Ovary (tissue), 7 donors: ENCODE measurements at regions not wholly inside any gene's neighbourhood (a gene's known extent, or its start where the extent isn't known, plus 50 kb on each side); places are given as distances from the start of the nearest gene placed in this dataset.

ENCODE experiments used
- DNase-seq, 5 donors: peaks; one replicate each; pipeline ENCODE4 v3.0.0-alpha.2; 2019 to 2020
- H3K27ac ChIP-seq, 2 donors: fragments of 200-600 bp; one replicate each; pipeline versions ENCODE4 v1.5.1 to v1.8.0; 2019 to 2022
- H3K27me3 ChIP-seq: fragments of 200-600 bp; one replicate; pipeline ENCODE4 v1.8.0; 2022
- H3K36me3 ChIP-seq: fragments of 200-600 bp; sonication (generic); one replicate; pipeline ENCODE4 v1.5.1; 2019
- H3K4me1 ChIP-seq: one replicate; pipeline ENCODE4 v1.8.1; 2013; ENCODE audit warnings: mild to moderate bottlenecking, moderate library complexity; ENCODE audit not compliant: insufficient read depth
- H3K4me3 ChIP-seq: fragments of 200-600 bp; sonication (generic); one replicate; pipeline ENCODE4 v1.5.1; 2017
- H3K9me3 ChIP-seq, 2 donors: fragments of 200-600 bp in 1 of 2; sonication (generic) in 1 of 2; one replicate each; pipeline versions ENCODE4 v1.5.1 to v1.8.1; 2013 to 2019; ENCODE audit warnings: mild to moderate bottlenecking in 1 of 2, moderate library complexity in 1 of 2
- EP300 ChIP-seq: sonication (generic); formaldehyde crosslinking; IDR thresholded peaks from one replicate; pipeline ENCODE4 v1.6.1; 2017; ENCODE audit warnings: antibody characterized with exemption
- POLR2A ChIP-seq: fragments of 450-650 bp; IDR thresholded peaks from one replicate; pipeline ENCODE4 v1.6.1; 2017; ENCODE audit warnings: antibody characterized with exemption, mild to moderate bottlenecking, moderate library complexity
- WGBS, 3 donors: extraction: QIAGEN DNeasy Blood & Tissue Kit in 1 of 3; methylation state at CpG; one replicate each; pipeline versions ENCODE4 v1.1.5 to v1.1.7; 2013 to 2017; 5-methylcytosine and 5-hydroxymethylcytosine counted together
- intact Hi-C, 4 donors: fragments of 100-400 bp; cut with DNase I; formaldehyde crosslinking; loops; one replicate each; pipeline versions ENCODE4 v1.11.0 to v1.15.1; 2022 to 2023
- TF ChIP-seq, protein P1 (sequence below), 3 donors: fragments of 450-650 bp in 2 of 3; fragments of 200-600 bp in 1 of 3; IDR thresholded peaks; one replicate each; pipeline versions ENCODE4 v1.5.1 to v1.8.0; 2016 to 2022; ENCODE audit warnings: antibody characterized with exemption in 3 of 3, mild to moderate bottlenecking in 1 of 3
- donor health status: DM: no; HTN: no; CAD: no; lungs with moderate emphysema.
- donor health status: DM: no; HTN: no; CAD: no.
- donor health status: Bipolar disorder and iron deficiency.
- donor health status: DM: no; HTN: no; CAD: no.
- donor health status: DM: yes; HTN: yes; CAD: no.

DNA sequence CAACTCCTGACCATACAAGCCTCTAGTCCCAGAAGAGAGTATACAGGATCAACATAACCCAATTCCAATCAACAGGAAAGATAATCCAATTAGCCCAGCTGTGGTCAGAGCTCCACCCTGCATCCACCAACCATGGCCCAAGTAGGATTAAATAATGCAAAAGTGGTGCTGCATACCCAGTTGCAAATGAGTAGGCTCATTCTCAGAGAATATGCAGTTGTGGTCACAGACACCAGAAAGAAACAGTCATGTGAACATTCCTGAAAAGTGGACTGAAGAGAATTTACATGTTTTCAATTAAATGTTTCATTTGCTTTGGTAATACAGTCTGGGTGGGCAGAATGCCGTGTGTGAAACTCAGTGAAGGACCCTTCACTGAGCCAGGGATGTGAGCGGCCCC is 167.2 kb upstream of the BMP4 start:
- intact Hi-C loops, result no loop called here
- no peak for DNase-seq
- Histone ChIP-seq H3K27me3 (no peaks in the 10 kb centered on the region), H3K27ac (no peak overlapping the region), H3K4me1 (no peaks in the 10 kb centered on the region), H3K9me3 (no peaks in the 10 kb centered on the region), H3K36me3 (no peaks in the 10 kb centered on the region), H3K4me3 (no peak overlapping the region)
- TF ChIP-seq EP300, result no peak
- TF ChIP-seq, protein P1, sequence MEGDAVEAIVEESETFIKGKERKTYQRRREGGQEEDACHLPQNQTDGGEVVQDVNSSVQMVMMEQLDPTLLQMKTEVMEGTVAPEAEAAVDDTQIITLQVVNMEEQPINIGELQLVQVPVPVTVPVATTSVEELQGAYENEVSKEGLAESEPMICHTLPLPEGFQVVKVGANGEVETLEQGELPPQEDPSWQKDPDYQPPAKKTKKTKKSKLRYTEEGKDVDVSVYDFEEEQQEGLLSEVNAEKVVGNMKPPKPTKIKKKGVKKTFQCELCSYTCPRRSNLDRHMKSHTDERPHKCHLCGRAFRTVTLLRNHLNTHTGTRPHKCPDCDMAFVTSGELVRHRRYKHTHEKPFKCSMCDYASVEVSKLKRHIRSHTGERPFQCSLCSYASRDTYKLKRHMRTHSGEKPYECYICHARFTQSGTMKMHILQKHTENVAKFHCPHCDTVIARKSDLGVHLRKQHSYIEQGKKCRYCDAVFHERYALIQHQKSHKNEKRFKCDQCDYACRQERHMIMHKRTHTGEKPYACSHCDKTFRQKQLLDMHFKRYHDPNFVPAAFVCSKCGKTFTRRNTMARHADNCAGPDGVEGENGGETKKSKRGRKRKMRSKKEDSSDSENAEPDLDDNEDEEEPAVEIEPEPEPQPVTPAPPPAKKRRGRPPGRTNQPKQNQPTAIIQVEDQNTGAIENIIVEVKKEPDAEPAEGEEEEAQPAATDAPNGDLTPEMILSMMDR (IDR thresholded peaks at IDR 0.05), result no peak
- no peak for TF ChIP-seq POLR2A
- WGBS, 3 donors, result 91 to 98% (median 96%) methylated on average over 2 of the region's 2 CpGs

DNA sequence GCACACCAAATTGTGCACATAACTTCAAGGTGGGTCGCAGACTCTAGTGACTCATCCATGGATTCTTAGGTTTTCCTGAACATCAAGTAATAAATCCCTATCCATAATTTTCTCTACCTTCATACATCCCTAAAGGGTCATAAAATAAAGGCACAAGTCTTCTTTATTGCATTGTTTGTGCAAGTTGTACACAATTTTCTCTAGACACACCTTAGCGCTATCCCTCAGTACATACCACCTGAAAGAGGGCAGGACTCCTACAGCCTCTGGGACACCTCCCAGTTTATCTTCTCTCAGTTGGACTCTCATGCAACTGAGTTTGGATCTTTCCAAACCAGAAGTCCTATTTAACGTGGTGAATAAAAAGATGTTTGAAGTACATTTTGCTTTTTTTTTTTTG is 168.5 kb upstream of the BMP4 start:
- Histone ChIP-seq H3K27me3 (no peaks in the 10 kb centered on the region), H3K27ac (no peak overlapping the region), H3K9me3 (no peaks in the 10 kb centered on the region), H3K4me3 (no peak overlapping the region), H3K4me1 (no peaks in the 10 kb centered on the region), H3K36me3 (no peaks in the 10 kb centered on the region)
- intact Hi-C loops, result no loop called here
- TF ChIP-seq, protein P1 (IDR thresholded peaks at IDR 0.05), result no peak
- TF ChIP-seq POLR2A, result no peak
- TF ChIP-seq EP300, result no peak
- 93 to 97% (median 96%) methylated on average over 3 of the region's 3 CpGs for WGBS, 3 donors
- no peak for DNase-seq

DNA sequence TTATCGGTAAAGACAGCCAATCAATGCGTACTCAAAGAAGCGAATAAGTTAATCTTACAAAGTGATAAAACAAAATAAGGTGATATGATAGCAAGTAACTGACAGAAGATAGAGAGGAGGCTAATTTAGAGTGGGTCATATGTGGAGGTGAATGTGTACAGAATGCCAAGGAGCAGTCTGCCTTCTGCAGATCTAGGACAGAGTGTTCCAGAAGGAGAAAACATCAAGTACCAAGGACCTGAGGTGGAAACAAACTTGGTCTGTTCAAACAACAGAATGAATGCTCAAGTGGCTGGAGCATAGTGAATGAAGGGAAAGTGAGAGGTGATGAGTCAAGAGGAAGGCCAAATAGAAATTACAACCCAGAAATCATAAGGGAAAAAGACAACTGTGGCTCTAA is 170.3 kb upstream of the BMP4 start:
- WGBS, 3 donors, result 96 to 97% (median 97%) methylated on average over 3 of the region's 3 CpGs
- DNase-seq, result no peak
- no peaks in the 10 kb centered on the region for H3K36me3 ChIP-seq
- no peaks in the 10 kb centered on the region for H3K27me3 ChIP-seq
- intact Hi-C loops, result no loop called here
- no peak for TF ChIP-seq EP300
- TF ChIP-seq, protein P1 (IDR thresholded peaks at IDR 0.05), result no peak
- TF ChIP-seq POLR2A, result no peak
- no peak overlapping the region for H3K4me3 ChIP-seq
- H3K4me1 ChIP-seq, result no peaks in the 10 kb centered on the region
- H3K9me3 ChIP-seq, result no peaks in the 10 kb centered on the region
- H3K27ac ChIP-seq, result no peak overlapping the region

DNA sequence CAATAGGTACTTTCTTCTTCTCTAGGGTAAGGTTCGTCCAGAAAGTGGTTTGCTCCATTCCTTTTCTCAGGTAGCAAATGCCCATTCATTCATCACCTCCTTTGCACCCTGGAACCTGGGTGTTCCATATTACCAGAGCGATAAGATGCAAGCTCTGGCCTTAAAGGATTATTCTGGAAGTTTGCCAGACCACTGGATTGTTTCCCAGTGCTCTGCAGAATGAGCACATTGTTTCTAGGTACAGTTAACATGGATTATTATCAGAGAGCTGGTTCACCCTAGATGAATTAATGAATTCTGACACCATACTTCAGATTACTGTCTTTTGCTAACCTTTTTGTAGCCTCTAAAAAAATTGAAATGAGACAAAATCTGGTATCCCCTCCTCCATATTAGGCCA is 170.9 kb upstream of the BMP4 start:
- Histone ChIP-seq H3K4me3 (no peak overlapping the region), H3K27me3 (no peaks in the 10 kb centered on the region), H3K4me1 (no peaks in the 10 kb centered on the region), H3K27ac (no peak overlapping the region), H3K9me3 (no peaks in the 10 kb centered on the region), H3K36me3 (no peaks in the 10 kb centered on the region)
- no peak for DNase-seq
- whole genome bisulfite sequencing, 3 donors, result 29 to 51% (median 42%) methylated on average over 2 of the region's 2 CpGs
- TF ChIP-seq EP300, result no peak
- TF ChIP-seq, protein P1 (IDR thresholded peaks at IDR 0.05), result no peak
- no peak for TF ChIP-seq POLR2A
- intact Hi-C loops, result no loop called here
